RWPE1 (cell line): ENCODE measurements at regions not wholly inside any gene's neighbourhood (a gene's known extent, or its start where the extent isn't known, plus 50 kb on each side); places are given as distances from the start of the nearest gene placed in this dataset.

Source experiments
- CTCF ChIA-PET: fragments of 350-600 bp; sonication (Branson Sonifier 250); formaldehyde crosslinking; extraction: SDS; loops from one replicate; lab custom pipeline; 2021; lab: Yijun Ruan, JAX
- POLR2A ChIA-PET: fragments of 400-600 bp; formaldehyde crosslinking; extraction: SDS; loops from one replicate; lab custom pipeline; 2020; ENCODE audit warnings: antibody characterized with exemption; ENCODE audit not compliant: low non-redundant PET; lab: Yijun Ruan, JAX
- DNase-seq: peaks from one replicate; pipeline ENCODE4 v3.0.0; 2012; ENCODE audit warnings: low spot score
- H3K27ac ChIP-seq: fragments of 450-650 bp; 2 replicates; pipeline ENCODE4 v1.5.1; 2017
- CTCF ChIP-seq: fragments of 450-650 bp; conservative IDR thresholded peaks from 2 replicates; pipeline ENCODE4 v1.5.1; 2017; ENCODE audit warnings: low read depth, mild to moderate bottlenecking

- ChIA-PET POLR2A (no interaction called here), CTCF (interaction anchor here (0.7 kb wide), 1 partner anchor 357 kb away, joined by 4 read pairs; no protein-coding TSS in a partner anchor)
- TF ChIP-seq CTCF = no peak
- DNase-seq = no peak
- no peak overlapping the region for H3K27ac ChIP-seq
Observed at GRCh38 chr5:105015098-105015497, 1452.5 kb upstream of the NUDT12 start.

- POLR2A ChIA-PET = no interaction called here
Observed at GRCh38 chr5:104998572-104998971, 1436.0 kb upstream of the NUDT12 start.

GRCh38 chr5:104998169-104998568 is 1435.6 kb upstream of the NUDT12 start:
- POLR2A ChIA-PET = no interaction called here
- CTCF ChIA-PET = no interaction called here
- H3K27ac ChIP-seq = no peak overlapping the region
- TF ChIP-seq CTCF = no peak
- no peak for DNase-seq

More at GRCh38 chr5:104998572-104998971, 1436.0 kb upstream of the NUDT12 start:
- CTCF ChIA-PET = no interaction called here
- DNase-seq = no peak
- H3K27ac ChIP-seq = no peak overlapping the region
- TF ChIP-seq CTCF = no peak

GRCh38 chr5:104987074-104987473 is 1424.5 kb upstream of the NUDT12 start:
- no peak for TF ChIP-seq CTCF
- DNase-seq = no peak
- POLR2A ChIA-PET = no interaction called here
- CTCF ChIA-PET = no interaction called here
- no peak overlapping the region for H3K27ac ChIP-seq

GRCh38 chr5:104977529-104977928 is 1414.9 kb upstream of the NUDT12 start:
- no peak overlapping the region for H3K27ac ChIP-seq
- no peak for DNase-seq
- CTCF ChIA-PET = no interaction called here
- no peak for TF ChIP-seq CTCF
- POLR2A ChIA-PET = no interaction called here

- TF ChIP-seq CTCF = no peak
- POLR2A ChIA-PET = no interaction called here
- CTCF ChIA-PET = no interaction called here
- DNase-seq = no peak
- H3K27ac ChIP-seq = no peak overlapping the region
Observed at GRCh38 chr5:104967806-104968410, 1405.3 kb upstream of the NUDT12 start.
